Fibroblast of lung (primary cell): ENCODE measurements at regions not wholly inside any gene's neighbourhood (a gene's known extent, or its start where the extent isn't known, plus 50 kb on each side); places are given as distances from the start of the nearest gene placed in this dataset.

Experiments
- DNase-seq, 2 donors: peaks; one replicate each; pipeline versions ENCODE4 v3.0.0 to v3.0.0-alpha.2; 2010; ENCODE audit warnings: low read depth in 2 of 2
- H2AFZ ChIP-seq: 2 replicates; pipeline ENCODE4 v1.5.1; 2012; ENCODE audit warnings: low read length, control low read depth, inconsistent platforms
- H3K27ac ChIP-seq: 2 replicates; pipeline ENCODE4 v1.5.1; 2011; ENCODE audit warnings: low read length, control low read depth; ENCODE audit not compliant: insufficient read depth
- H3K27me3 ChIP-seq: 2 replicates; pipeline ENCODE4 v1.5.1; 2011; ENCODE audit warnings: mild to moderate bottlenecking, low read length; ENCODE audit not compliant: control insufficient read depth, insufficient read depth
- H3K36me3 ChIP-seq: 2 replicates; pipeline ENCODE4 v1.5.1; 2011; ENCODE audit warnings: low read length; ENCODE audit not compliant: control insufficient read depth, insufficient read depth
- H3K4me1 ChIP-seq: 2 replicates; pipeline ENCODE4 v1.5.1; 2011; ENCODE audit warnings: low read length; ENCODE audit not compliant: control insufficient read depth, insufficient read depth; ENCODE audit errors: extremely low read depth
- H3K4me2 ChIP-seq: 2 replicates; pipeline ENCODE4 v1.5.1; 2011; ENCODE audit warnings: low read length, control low read depth; ENCODE audit not compliant: insufficient read depth; ENCODE audit errors: extremely low read depth
- H3K4me3 ChIP-seq, 4 experiments: fragments of 200-600 bp in 1 of 4; sonication (generic) in 1 of 4; replicated peaks in 1 of 4; 2 replicates each; pipeline ENCODE4 v1.5.1; 2011 to 2016; ENCODE audit warnings: low read length in 4 of 4, low read depth in 3 of 4, mild to moderate bottlenecking in 3 of 4, control low read depth in 2 of 4, inconsistent platforms in 1 of 4, mixed read lengths in 1 of 4; ENCODE audit not compliant: insufficient read depth in 1 of 4; ENCODE audit errors: control extremely low read depth in 1 of 4
- H3K79me2 ChIP-seq: 2 replicates; pipeline ENCODE4 v1.5.1; 2012; ENCODE audit warnings: mild to moderate bottlenecking, low read length, inconsistent platforms; ENCODE audit not compliant: control insufficient read depth, insufficient read depth
- H3K9ac ChIP-seq: 2 replicates; pipeline ENCODE4 v1.5.1; 2011; ENCODE audit warnings: mild to moderate bottlenecking, low read length, control low read depth; ENCODE audit not compliant: insufficient read depth
- H3K9me3 ChIP-seq: 2 replicates; pipeline ENCODE4 v1.5.1; 2012; ENCODE audit warnings: low read depth, low read length; ENCODE audit not compliant: control insufficient read depth, insufficient read depth
- H4K20me1 ChIP-seq: 2 replicates; pipeline ENCODE4 v1.5.1; 2011; ENCODE audit warnings: low read length; ENCODE audit not compliant: control insufficient read depth, insufficient read depth; ENCODE audit errors: extremely low read depth
- EZH2 ChIP-seq: IDR thresholded peaks from 2 replicates; pipeline ENCODE4 v1.5.1; 2012; ENCODE audit warnings: low read length, control low read depth, mild to moderate bottlenecking; ENCODE audit errors: missing control alignments
- TF ChIP-seq, protein P1 (sequence below), 2 donors: IDR thresholded peaks in 1 of 2; conservative IDR thresholded peaks in 1 of 2; 1 replicate in 1 of 2; 2 replicates in 1 of 2; pipeline ENCODE4 v1.5.1; 2011 to 2012; ENCODE audit warnings: low read length in 2 of 2, control low read depth in 1 of 2, inconsistent platforms in 1 of 2, low read depth in 1 of 2, mild to moderate bottlenecking in 1 of 2

DNA sequence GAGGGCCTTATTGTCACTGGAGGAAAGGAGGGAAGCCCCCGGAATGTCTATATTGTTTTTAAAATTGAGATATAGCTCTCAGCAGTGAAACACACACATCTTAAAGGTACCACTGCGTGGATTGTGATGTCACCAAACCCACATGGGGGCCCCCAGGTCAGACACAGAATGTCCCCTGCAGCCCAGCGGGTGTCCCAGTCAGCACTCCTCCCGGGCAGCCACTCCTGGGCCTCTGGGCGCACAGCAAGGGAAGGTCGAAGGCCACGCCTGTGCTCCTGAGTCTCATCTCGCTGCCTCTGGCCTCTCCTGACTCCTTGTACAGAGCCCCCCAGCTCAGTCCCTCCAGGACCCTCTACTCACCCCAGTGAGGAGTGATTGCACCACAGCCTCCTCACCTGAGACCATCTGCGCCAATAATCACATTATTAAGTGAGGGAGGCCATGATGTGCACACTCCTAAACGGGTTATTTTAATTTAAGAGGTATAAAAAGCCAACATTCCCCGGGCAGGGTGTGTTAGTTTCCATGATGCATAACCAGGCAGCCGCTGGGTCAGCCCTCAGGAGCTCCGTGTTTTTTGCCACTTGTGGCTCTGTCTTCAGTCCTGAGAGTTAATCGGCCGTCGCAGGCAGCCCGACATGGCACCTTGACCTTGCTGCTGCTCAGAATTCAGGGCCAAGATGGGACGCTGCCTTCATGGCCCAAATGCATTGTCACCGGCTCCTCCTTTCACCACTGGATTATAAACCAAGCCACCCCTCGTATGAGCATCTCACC, 1089.3 kb downstream of the BRD1 start:
- Histone ChIP-seq H3K9ac (no peak overlapping the region), H3K79me2 (no peaks in the 10 kb centered on the region), H3K27me3 (no peaks in the 10 kb centered on the region), H2AFZ (no peak overlapping the region), H3K4me2 (no peak overlapping the region), H3K9me3 (no peaks in the 10 kb centered on the region), H3K36me3 (no peaks in the 10 kb centered on the region), H3K4me1 (no peaks in the 10 kb centered on the region), H3K27ac (no peak overlapping the region), H3K4me3 (no peak overlapping the region), H4K20me1 (no peaks in the 10 kb centered on the region)
- DNase-seq = no peak
- TF ChIP-seq, protein P1, sequence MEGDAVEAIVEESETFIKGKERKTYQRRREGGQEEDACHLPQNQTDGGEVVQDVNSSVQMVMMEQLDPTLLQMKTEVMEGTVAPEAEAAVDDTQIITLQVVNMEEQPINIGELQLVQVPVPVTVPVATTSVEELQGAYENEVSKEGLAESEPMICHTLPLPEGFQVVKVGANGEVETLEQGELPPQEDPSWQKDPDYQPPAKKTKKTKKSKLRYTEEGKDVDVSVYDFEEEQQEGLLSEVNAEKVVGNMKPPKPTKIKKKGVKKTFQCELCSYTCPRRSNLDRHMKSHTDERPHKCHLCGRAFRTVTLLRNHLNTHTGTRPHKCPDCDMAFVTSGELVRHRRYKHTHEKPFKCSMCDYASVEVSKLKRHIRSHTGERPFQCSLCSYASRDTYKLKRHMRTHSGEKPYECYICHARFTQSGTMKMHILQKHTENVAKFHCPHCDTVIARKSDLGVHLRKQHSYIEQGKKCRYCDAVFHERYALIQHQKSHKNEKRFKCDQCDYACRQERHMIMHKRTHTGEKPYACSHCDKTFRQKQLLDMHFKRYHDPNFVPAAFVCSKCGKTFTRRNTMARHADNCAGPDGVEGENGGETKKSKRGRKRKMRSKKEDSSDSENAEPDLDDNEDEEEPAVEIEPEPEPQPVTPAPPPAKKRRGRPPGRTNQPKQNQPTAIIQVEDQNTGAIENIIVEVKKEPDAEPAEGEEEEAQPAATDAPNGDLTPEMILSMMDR (conservative IDR thresholded peaks at IDR 0.05 in 1 of 2, IDR thresholded peaks at IDR 0.05 in 1 of 2; ENCODE audit: low read depth in 1 of 2, low read length in 2 of 2) = no peak
- TF ChIP-seq EZH2 = no peak

DNA sequence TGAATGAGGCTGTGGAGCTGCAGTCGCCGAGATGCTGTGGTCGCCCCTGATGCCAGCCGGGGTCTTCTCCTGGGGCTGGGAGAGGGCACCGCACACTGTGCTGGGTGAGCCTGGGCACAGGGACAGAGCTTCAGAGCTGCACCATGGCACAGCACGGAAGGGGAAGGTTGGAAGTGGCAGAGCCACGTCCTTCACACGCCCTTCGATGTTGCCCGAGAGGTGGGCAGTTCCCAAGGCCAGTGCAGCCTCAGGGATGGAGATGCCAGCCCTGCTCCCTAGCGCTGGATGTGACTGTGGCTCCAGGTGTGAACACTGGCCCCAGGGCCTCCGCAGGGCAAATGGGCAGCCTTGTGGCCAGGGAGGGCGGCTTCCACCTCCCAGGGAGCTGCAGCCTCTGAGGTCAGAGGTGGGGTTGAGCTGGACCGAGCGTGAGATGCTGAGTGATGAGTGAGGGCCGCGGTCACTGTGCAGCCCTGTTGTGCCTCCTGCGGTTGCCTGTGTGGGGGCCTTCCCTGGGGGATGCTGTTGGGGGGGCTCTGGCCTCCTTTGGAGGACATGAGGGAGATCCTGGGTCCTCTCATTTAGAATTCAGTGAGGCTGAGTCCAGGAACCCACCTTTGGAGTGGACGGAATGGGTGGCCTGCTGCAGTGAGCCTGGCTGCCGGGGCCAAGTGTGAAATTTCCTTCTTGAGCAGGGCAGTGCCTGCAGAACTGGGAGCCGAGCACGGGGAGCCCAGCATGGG, 1090.0 kb downstream of the BRD1 start:
- TF ChIP-seq EZH2 = no peak
- TF ChIP-seq, protein P1 (conservative IDR thresholded peaks at IDR 0.05 in 1 of 2, IDR thresholded peaks at IDR 0.05 in 1 of 2; ENCODE audit: low read depth in 1 of 2, low read length in 2 of 2) = no peak
- H3K4me1 ChIP-seq = no peaks in the 10 kb centered on the region
- H3K9ac ChIP-seq = no peak overlapping the region
- DNase-seq = no peak
- H3K4me3 ChIP-seq = no peak overlapping the region
- H3K27ac ChIP-seq = no peak overlapping the region
- no peak overlapping the region for H3K4me2 ChIP-seq
- H3K36me3 ChIP-seq = no peaks in the 10 kb centered on the region
- H3K79me2 ChIP-seq = no peaks in the 10 kb centered on the region
- no peaks in the 10 kb centered on the region for H4K20me1 ChIP-seq
- H3K27me3 ChIP-seq = no peaks in the 10 kb centered on the region
- no peaks in the 10 kb centered on the region for H3K9me3 ChIP-seq
- no peak overlapping the region for H2AFZ ChIP-seq

DNA sequence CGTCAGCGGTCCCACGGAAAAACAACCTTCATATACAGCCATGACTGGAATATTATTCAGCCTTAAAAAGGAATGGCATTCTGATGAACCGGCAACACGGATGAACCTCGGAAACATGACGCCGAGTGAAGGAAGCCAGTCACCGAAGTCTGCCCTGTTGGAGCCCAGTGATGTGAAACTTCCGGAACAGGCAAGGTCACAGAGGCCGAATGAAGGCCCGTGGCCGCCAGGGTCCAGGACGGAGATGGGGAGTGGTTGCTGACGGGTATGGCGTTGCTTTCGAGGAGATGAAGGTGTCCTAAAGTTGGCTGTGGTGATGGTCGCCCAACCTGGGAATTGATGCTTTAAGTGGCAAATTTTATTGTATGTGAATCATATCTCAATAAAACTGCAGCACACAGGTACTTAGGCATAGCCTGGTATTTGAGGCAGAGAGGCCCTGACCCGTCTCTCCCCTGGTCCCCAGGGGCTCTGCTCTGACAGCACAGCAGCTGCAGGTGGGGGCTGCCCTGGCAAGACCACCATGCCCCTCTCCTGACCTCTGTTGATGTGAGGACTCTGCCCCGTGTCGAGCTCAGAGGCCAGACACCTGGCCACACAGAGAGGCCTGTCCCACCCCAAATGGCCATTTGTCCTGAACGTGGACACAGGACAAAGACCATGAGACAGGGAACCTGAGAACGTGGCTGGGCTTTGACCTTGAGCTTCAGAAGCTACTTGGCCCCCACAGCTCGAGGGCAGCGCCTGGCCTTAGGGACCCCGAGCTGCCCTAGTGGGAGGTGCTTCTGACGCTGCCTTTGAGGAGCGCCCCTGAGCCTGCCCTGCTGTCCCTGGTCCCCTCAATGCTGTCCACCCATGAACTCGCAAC, 1090.8 kb downstream of the BRD1 start:
- no peaks in the 10 kb centered on the region for H3K4me1 ChIP-seq
- no peak for DNase-seq
- H3K9me3 ChIP-seq = no peaks in the 10 kb centered on the region
- H3K36me3 ChIP-seq = no peaks in the 10 kb centered on the region
- no peak overlapping the region for H3K4me3 ChIP-seq
- H3K79me2 ChIP-seq = no peaks in the 10 kb centered on the region
- H3K27me3 ChIP-seq = no peaks in the 10 kb centered on the region
- H3K9ac ChIP-seq = no peak overlapping the region
- H4K20me1 ChIP-seq = no peaks in the 10 kb centered on the region
- no peak overlapping the region for H3K27ac ChIP-seq
- H2AFZ ChIP-seq = no peak overlapping the region
- TF ChIP-seq, protein P1 (conservative IDR thresholded peaks at IDR 0.05 in 1 of 2, IDR thresholded peaks at IDR 0.05 in 1 of 2; ENCODE audit: low read depth in 1 of 2, low read length in 2 of 2) = no peak
- TF ChIP-seq EZH2 = no peak
- no peak overlapping the region for H3K4me2 ChIP-seq
